Motor neuron (in vitro differentiated cells): ENCODE measurements at regions not wholly inside any gene's neighbourhood (a gene's known extent, or its start where the extent isn't known, plus 50 kb on each side); places are given as distances from the start of the nearest gene placed in this dataset.
A peak's percentile ranks its signal among the peaks of the same experiment; 100 is the strongest.
"Not testable (repeated sequence)": the region's sequence is repeated elsewhere in the genome, so short reads cannot be mapped to it uniquely, and the experiment has no call there.

Experiments
- ATAC-seq, 8 experiments: fragments of 200-7000 bp; cut with Tn5 transposase; replicated peaks in 6 of 8; 2 replicates each; pipeline ENCODE4 v1.8.0; 2021; ENCODE audit warnings: mild to moderate bottlenecking in 8 of 8, moderate library complexity in 8 of 8
- H3K27ac ChIP-seq, 2 donors: fragments of 250-450 bp; sonication (Bioruptor Pico); 2 replicates each; pipeline ENCODE4 v1.9.0; 2021; ENCODE audit warnings: antibody characterized with exemption in 2 of 2, mild to moderate bottlenecking in 2 of 2, moderate library complexity in 1 of 2
- H3K4me1 ChIP-seq, 2 donors: fragments of 250-450 bp; sonication (Bioruptor Pico); replicated peaks in 1 of 2; 2 replicates each; pipeline ENCODE4 v1.6.1; 2021; ENCODE audit warnings: antibody characterized with exemption in 2 of 2, mild to moderate bottlenecking in 2 of 2, moderate library complexity in 1 of 2
- H3K4me3 ChIP-seq, 5 donors: fragments of 250-450 bp; sonication (Bioruptor Pico); 2 replicates each; pipeline ENCODE4 v1.9.0; 2021; ENCODE audit warnings: antibody characterized with exemption in 5 of 5, mild to moderate bottlenecking in 5 of 5, moderate library complexity in 4 of 5
- WGBS, 10 experiments: fragments of 450-650 bp; shearing (Covaris generic); methylation state at CpG; one replicate each; pipeline ENCODE4 v1.0.0; 2022; 5-methylcytosine and 5-hydroxymethylcytosine counted together
- in situ Hi-C, 9 experiments: fragments of 400-800 bp; cut with MboI; loops; one replicate each; pipeline ENCODE4 v1.15.0; 2021; ENCODE audit warnings: low sequenced_read_pairs in 9 of 9, low pct_unique_long_range_greater_than_20kb in 2 of 9; ENCODE audit not compliant: unreplicated experiment in 9 of 9

- ATAC-seq: no peak
- no peaks in the 10 kb centered on the region for H3K4me1 ChIP-seq
- H3K4me3 ChIP-seq: no peak overlapping the region
- no peak overlapping the region for H3K27ac ChIP-seq
- 47 to 98% (median 80%) methylated on average over 1 to 15 of the region's 16 CpGs; no CpG with 5 or more reads in 1 of the 10 experiments for WGBS, 10 experiments
- in situ Hi-C loops: no loop called here
Measured at GRCh38 chrX:1012678-1013300, 199.7 kb downstream of the CRLF2 start.

GRCh38 chrX:1011691-1012283, 200.7 kb downstream of the CRLF2 start:
- in situ Hi-C loops: no loop called here
- no peak overlapping the region for H3K27ac ChIP-seq
- no peak overlapping the region for H3K4me3 ChIP-seq
- no peak for ATAC-seq
- 56 to 100% (median 81%) methylated on average over 1 to 12 of the region's 12 CpGs; no CpG with 5 or more reads in 1 of the 10 experiments for WGBS, 10 experiments
- no peaks in the 10 kb centered on the region for H3K4me1 ChIP-seq

GRCh38 chrX:1009771-1010170, 202.7 kb downstream of the CRLF2 start:
- ATAC-seq: no peak
- 46 to 90% (median 67%) methylated on average over 2 to 11 of the region's 15 CpGs; no CpG with 5 or more reads in 3 of the 10 experiments for WGBS, 10 experiments
- Histone ChIP-seq H3K27ac (no peak overlapping the region), H3K4me3 (no peak overlapping the region), H3K4me1 (no peaks in the 10 kb centered on the region)
- in situ Hi-C loops: no loop called here

GRCh38 chrX:1006156-1006730, 206.2 kb downstream of the CRLF2 start:
- no peak for ATAC-seq
- Histone ChIP-seq H3K4me3 (no peak overlapping the region), H3K27ac (no peak overlapping the region), H3K4me1 (no peaks in the 10 kb centered on the region)
- in situ Hi-C loops: no loop called here
- WGBS, 10 experiments: 52 to 100% (median 92%) methylated on average over 2 to 16 of the region's 20 CpGs; no CpG with 5 or more reads in 4 of the 10 experiments

GRCh38 chrX:1002611-1003010, 209.8 kb downstream of the CRLF2 start:
- WGBS, 10 experiments: 51 to 100% (median 89%) methylated on average over 1 to 9 of the region's 23 CpGs; no CpG with 5 or more reads in 4 of the 10 experiments
- ATAC-seq: no peak
- in situ Hi-C loops: no loop called here
- H3K4me1 ChIP-seq: peaks cover 4 to 7% of the 10 kb centered on the region in 2 donors
- H3K4me3 ChIP-seq: no peak overlapping the region
- no peak overlapping the region for H3K27ac ChIP-seq

GRCh38 chrX:997631-998137, 214.8 kb downstream of the CRLF2 start:
- in situ Hi-C loops: no loop called here
- 0 to 43% (median 9%) methylated on average over 1 to 9 of the region's 10 CpGs; no CpG with 5 or more reads in 2 of the 10 experiments for WGBS, 10 experiments
- peak overlapping the region; percentile 38 to 80 for H3K27ac ChIP-seq
- no peak overlapping the region for H3K4me3 ChIP-seq
- peaks cover 6 to 12% of the 10 kb centered on the region in 2 donors for H3K4me1 ChIP-seq
- ATAC-seq: peak in 5 of 8 experiments; percentile 94 to 97 (median 96)

GRCh38 chrX:994780-995179, 217.7 kb downstream of the CRLF2 start:
- Histone ChIP-seq H3K4me1 (peaks cover 6 to 12% of the 10 kb centered on the region in 2 donors), H3K27ac (no peak overlapping the region), H3K4me3 (no peak overlapping the region)
- in situ Hi-C loops: no loop called here
- WGBS, 10 experiments: 7 to 100% (median 98%) methylated on average over 1 to 2 of the region's 2 CpGs
- ATAC-seq: no peak

GRCh38 chrX:989959-990510, 222.4 kb downstream of the CRLF2 start:
- Histone ChIP-seq H3K4me3 (peak overlapping the region in 1 of 5 donors; percentile 29), H3K27ac (no peak overlapping the region), H3K4me1 (no peaks in the 10 kb centered on the region)
- in situ Hi-C loops: no loop called here
- 0 to 97% (median 66%) methylated on average over 1 to 10 of the region's 25 CpGs; no CpG with 5 or more reads in 2 of the 10 experiments for WGBS, 10 experiments
- no peak for ATAC-seq

GRCh38 chrX:988530-988929, 223.9 kb downstream of the CRLF2 start:
- H3K27ac ChIP-seq, ATAC-seq, in situ Hi-C loops, H3K4me3 ChIP-seq, H3K4me1 ChIP-seq: not testable (repeated sequence)
- 20 to 100% (median 86%) methylated on average over 1 to 6 of the region's 6 CpGs; no CpG with 5 or more reads in 1 of the 10 experiments for WGBS, 10 experiments

- H3K4me1 ChIP-seq: peaks cover 0 to 2% of the 10 kb centered on the region in 2 donors
- H3K27ac ChIP-seq: no peak overlapping the region
- 17 to 51% (median 23%) methylated on average over 2 to 15 of the region's 20 CpGs for WGBS, 10 experiments
- in situ Hi-C loops: no loop called here
- ATAC-seq: peak in 1 of 8 experiments; percentile 22
- H3K4me3 ChIP-seq: no peak overlapping the region
Measured at GRCh38 chrX:981791-982626, 230.4 kb downstream of the CRLF2 start.

GRCh38 chrX:980587-981235, 231.7 kb downstream of the CRLF2 start:
- no peak overlapping the region for H3K4me3 ChIP-seq
- no peak overlapping the region for H3K27ac ChIP-seq
- no peak for ATAC-seq
- H3K4me1 ChIP-seq: peaks cover 0 to 2% of the 10 kb centered on the region in 2 donors
- no CpG with 5 or more reads among the region's 7 CpGs for WGBS, 10 experiments
- in situ Hi-C loops: no loop called here

GRCh38 chrX:979127-979526, 233.3 kb downstream of the CRLF2 start:
- H3K4me1 ChIP-seq, H3K27ac ChIP-seq, ATAC-seq, in situ Hi-C loops, H3K4me3 ChIP-seq: not testable (repeated sequence)
- WGBS, 10 experiments: 40 to 98% (median 91%) methylated on average over 1 to 15 of the region's 18 CpGs; no CpG with 5 or more reads in 3 of the 10 experiments
